Spleen (tissue), 11 donors: ENCODE measurements at regions not wholly inside any gene's neighbourhood (a gene's known extent, or its start where the extent isn't known, plus 50 kb on each side); places are given as distances from the start of the nearest gene placed in this dataset.

Experiments
- DNase-seq: peaks from one replicate; pipeline ENCODE4 v3.0.0-alpha.2; 2020
- H3K27ac ChIP-seq, 8 donors: fragments of 200-600 bp; sonication (generic) in 7 of 8; 1 replicate in 4 of 8; 2 replicates in 4 of 8; pipeline versions ENCODE4 v1.5.0 to v1.8.0; 2016 to 2021; ENCODE audit warnings: inconsistent platforms in 4 of 8, mild to moderate bottlenecking in 4 of 8, moderate library complexity in 1 of 8
- H3K27me3 ChIP-seq, 7 donors: fragments of 200-600 bp; sonication (generic) in 6 of 7; replicated peaks in 1 of 7; 1 replicate in 4 of 7; 2 replicates in 3 of 7; pipeline versions ENCODE4 v1.5.0 to v1.8.0; 2016 to 2021; ENCODE audit warnings: inconsistent platforms in 3 of 7, mild to moderate bottlenecking in 1 of 7
- H3K36me3 ChIP-seq, 6 donors: fragments of 200-600 bp; sonication (generic) in 5 of 6; 1 replicate in 4 of 6; 2 replicates in 2 of 6; pipeline versions ENCODE4 v1.5.0 to v1.8.0; 2016 to 2021; ENCODE audit warnings: inconsistent platforms in 2 of 6
- H3K4me1 ChIP-seq, 6 donors: fragments of 200-600 bp; sonication (generic) in 5 of 6; 1 replicate in 3 of 6; 2 replicates in 3 of 6; pipeline versions ENCODE4 v1.5.0 to v1.8.0; 2016 to 2021; ENCODE audit warnings: inconsistent platforms in 3 of 6
- H3K4me3 ChIP-seq, 8 donors: fragments of 200-600 bp; sonication (generic) in 7 of 8; 1 replicate in 4 of 8; 2 replicates in 4 of 8; pipeline versions ENCODE4 v1.5.0 to v1.8.0; 2016 to 2021; ENCODE audit warnings: inconsistent platforms in 4 of 8, mild to moderate bottlenecking in 4 of 8, moderate library complexity in 2 of 8
- H3K9me3 ChIP-seq, 8 donors: fragments of 200-600 bp; sonication (generic) in 7 of 8; 1 replicate in 4 of 8; 2 replicates in 4 of 8; pipeline versions ENCODE4 v1.5.0 to v1.8.0; 2016 to 2021; ENCODE audit warnings: inconsistent platforms in 4 of 8
- POLR2A ChIP-seq, 3 donors: fragments of 450-650 bp; IDR thresholded peaks; one replicate each; pipeline ENCODE4 v1.5.1; 2017; ENCODE audit warnings: antibody characterized with exemption in 3 of 3, mild to moderate bottlenecking in 1 of 3
- POLR2AphosphoS5 ChIP-seq, 3 donors: sonication (generic); formaldehyde crosslinking; IDR thresholded peaks; one replicate each; pipeline ENCODE4 v1.5.1; 2017; ENCODE audit warnings: antibody characterized with exemption in 3 of 3
- WGBS, 5 donors: extraction: QIAGEN DNeasy Blood & Tissue Kit in 3 of 5; methylation state at CpG; one replicate each; pipeline versions ENCODE4 v1.1.5 to v1.1.7; 2013 to 2018; 5-methylcytosine and 5-hydroxymethylcytosine counted together
- intact Hi-C: fragments of 100-400 bp; cut with DNase I; formaldehyde crosslinking; loops from one replicate; pipeline ENCODE4 v1.15.0; 2023; ENCODE audit warnings: low total_unique reads
- TF ChIP-seq, protein P1 (sequence below), 11 experiments: fragments of 200-600 bp in 7 of 11; fragments of 450-650 bp in 4 of 11; sonication (generic) in 4 of 11; IDR thresholded peaks in 8 of 11; conservative IDR thresholded peaks in 3 of 11; 1 replicate in 7 of 11; 2 replicates in 4 of 11; pipeline versions ENCODE4 v1.4.0 to v1.8.0; 2016 to 2021; ENCODE audit warnings: antibody characterized with exemption in 11 of 11, inconsistent platforms in 4 of 11, mild to moderate bottlenecking in 1 of 11
- donor health status: healthy with polysubstance abuse.
- donor health status: DM: no; HTN: no; CAD: no; lungs with moderate emphysema.
- donor health status: DM: no; HTN: no; CAD: no.
- donor health status: Bipolar disorder and iron deficiency.
- donor health status: healthy.
- donor health status: DM: no; HTN: no; CAD: no.
- donor health status: DM: yes; HTN: yes; CAD: no.

DNA sequence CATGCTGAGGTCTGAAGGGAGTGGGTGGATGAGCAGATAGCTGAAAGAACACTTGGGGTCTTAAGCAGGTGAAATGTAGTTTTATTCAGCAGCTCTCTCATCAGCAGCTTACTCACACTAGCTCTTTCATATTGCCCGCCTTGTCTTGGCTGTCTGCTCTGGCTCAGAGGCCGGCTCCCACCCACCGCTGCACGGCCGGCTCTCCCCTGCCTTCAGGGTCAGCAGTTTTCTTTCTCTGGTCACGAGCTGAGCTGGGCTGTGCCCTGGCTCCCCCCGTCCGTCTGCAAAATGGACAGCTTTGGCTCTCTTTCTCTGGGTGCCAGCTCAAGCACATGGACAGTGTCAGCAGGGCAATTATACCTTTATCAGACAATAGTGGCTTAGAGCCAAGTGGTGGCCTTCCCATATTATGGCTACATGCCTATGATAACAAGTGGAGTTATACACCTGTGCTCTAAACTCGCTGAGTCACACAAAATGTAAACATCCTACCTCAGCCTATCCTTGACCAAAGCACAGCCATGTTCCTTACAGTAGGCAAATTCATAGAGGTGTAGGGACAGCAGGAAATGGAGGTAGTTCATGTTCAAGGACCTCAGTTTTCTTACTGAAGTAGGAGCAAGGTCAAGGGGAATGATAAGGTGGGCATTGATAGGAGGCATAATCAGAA, 224.8 kb downstream of the SOCS6 start:
- TF ChIP-seq POLR2AphosphoS5 (IDR thresholded peaks at IDR 0.05): no peak
- TF ChIP-seq, protein P1, sequence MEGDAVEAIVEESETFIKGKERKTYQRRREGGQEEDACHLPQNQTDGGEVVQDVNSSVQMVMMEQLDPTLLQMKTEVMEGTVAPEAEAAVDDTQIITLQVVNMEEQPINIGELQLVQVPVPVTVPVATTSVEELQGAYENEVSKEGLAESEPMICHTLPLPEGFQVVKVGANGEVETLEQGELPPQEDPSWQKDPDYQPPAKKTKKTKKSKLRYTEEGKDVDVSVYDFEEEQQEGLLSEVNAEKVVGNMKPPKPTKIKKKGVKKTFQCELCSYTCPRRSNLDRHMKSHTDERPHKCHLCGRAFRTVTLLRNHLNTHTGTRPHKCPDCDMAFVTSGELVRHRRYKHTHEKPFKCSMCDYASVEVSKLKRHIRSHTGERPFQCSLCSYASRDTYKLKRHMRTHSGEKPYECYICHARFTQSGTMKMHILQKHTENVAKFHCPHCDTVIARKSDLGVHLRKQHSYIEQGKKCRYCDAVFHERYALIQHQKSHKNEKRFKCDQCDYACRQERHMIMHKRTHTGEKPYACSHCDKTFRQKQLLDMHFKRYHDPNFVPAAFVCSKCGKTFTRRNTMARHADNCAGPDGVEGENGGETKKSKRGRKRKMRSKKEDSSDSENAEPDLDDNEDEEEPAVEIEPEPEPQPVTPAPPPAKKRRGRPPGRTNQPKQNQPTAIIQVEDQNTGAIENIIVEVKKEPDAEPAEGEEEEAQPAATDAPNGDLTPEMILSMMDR (IDR thresholded peaks at IDR 0.05 in 8 of 11, conservative IDR thresholded peaks at IDR 0.05 in 3 of 11): no peak
- TF ChIP-seq POLR2A (IDR thresholded peaks at IDR 0.05): no peak
- H3K27ac ChIP-seq: no peak overlapping the region
- no peaks in the 10 kb centered on the region for H3K9me3 ChIP-seq
- DNase-seq: no peak
- H3K27me3 ChIP-seq: peaks cover 0 to 4% (median 0%) of the 10 kb centered on the region in 7 donors
- H3K36me3 ChIP-seq: no peaks in the 10 kb centered on the region
- intact Hi-C loops: no loop called here
- no peak overlapping the region for H3K4me3 ChIP-seq
- H3K4me1 ChIP-seq: no peaks in the 10 kb centered on the region
- 80 to 88% (median 81%) methylated on average over 9 of the region's 9 CpGs for WGBS, 5 donors

DNA sequence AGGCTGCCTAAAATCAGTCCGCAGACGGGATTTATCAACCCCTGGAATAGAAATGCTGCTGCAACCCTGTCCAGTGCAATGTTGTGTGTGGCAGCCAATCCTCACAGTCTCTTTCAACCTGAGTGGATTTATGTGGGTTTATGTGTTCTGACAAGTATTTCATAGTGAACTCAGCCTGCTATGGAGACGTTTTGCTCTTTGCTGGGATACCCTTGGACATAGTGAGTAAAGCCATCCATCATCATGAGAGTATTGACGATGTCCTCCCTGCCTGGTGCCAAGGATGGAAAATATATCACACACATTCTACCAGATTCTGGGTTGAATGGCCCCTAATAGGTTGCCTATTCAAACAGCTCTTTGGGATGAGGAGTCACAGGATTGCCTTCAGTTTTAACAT, 219.1 kb downstream of the SOCS6 start:
- Histone ChIP-seq H3K27me3 (peaks cover 0 to 7% (median 0%) of the 10 kb centered on the region in 7 donors), H3K9me3 (no peaks in the 10 kb centered on the region), H3K27ac (no peak overlapping the region), H3K4me3 (no peak overlapping the region), H3K36me3 (no peaks in the 10 kb centered on the region), H3K4me1 (no peaks in the 10 kb centered on the region)
- no peak for DNase-seq
- intact Hi-C loops: no loop called here
- 76 to 83% (median 79%) methylated on average over 4 of the region's 4 CpGs for WGBS, 5 donors
- TF ChIP-seq POLR2AphosphoS5 (IDR thresholded peaks at IDR 0.05) (no peak), POLR2A (IDR thresholded peaks at IDR 0.05) (no peak)
- TF ChIP-seq, protein P1 (IDR thresholded peaks at IDR 0.05 in 8 of 11, conservative IDR thresholded peaks at IDR 0.05 in 3 of 11): no peak

DNA sequence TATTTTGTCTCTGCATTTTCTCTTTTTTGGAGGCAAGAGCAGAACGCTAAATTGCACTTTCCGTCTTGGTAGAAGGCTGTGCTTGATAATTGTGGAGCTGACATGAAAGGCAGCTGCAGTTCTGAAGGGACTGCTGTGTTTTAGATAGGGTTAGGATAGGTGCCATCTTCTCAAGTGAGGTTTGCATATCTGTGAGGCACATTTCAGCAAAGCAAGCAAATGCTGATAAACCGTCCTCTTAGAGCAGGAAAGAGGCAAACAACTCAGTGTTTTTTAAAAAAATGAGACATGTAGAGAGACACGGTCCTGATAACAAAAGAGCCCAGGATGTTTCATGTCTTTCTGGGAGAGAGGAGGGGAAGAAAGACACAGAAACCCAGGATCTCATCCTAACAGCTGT, 217.7 kb downstream of the SOCS6 start:
- Histone ChIP-seq H3K4me1 (no peaks in the 10 kb centered on the region), H3K27me3 (peaks cover 0 to 7% (median 0%) of the 10 kb centered on the region in 7 donors), H3K9me3 (no peaks in the 10 kb centered on the region), H3K4me3 (no peak overlapping the region), H3K36me3 (no peaks in the 10 kb centered on the region), H3K27ac (no peak overlapping the region)
- intact Hi-C loops: no loop called here
- 71 to 84% (median 77%) methylated on average over 4 of the region's 4 CpGs for WGBS, 5 donors
- TF ChIP-seq POLR2A (IDR thresholded peaks at IDR 0.05): no peak
- TF ChIP-seq, protein P1 (IDR thresholded peaks at IDR 0.05 in 8 of 11, conservative IDR thresholded peaks at IDR 0.05 in 3 of 11): no peak
- no peak for DNase-seq

DNA sequence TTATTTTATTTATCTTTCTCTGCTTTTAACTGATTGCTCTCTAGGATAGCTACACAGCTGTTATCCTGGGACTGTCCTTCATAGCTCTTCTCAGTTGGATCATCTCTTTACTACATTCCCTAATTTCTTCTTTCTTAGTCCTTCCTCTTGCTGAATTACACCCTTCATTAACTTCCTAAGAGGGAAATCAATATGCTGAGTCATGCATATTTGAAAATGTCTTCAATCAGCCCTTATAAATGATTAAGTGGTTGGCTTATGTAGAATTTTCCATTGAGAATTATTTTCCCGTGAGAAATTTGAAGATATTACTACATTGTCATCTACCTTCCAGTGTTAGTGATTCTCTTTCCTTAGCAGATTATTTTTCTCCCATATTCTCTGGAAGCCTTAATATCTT, 214.2 kb downstream of the SOCS6 start:
- H3K4me1 ChIP-seq: no peaks in the 10 kb centered on the region
- no peak for DNase-seq
- H3K9me3 ChIP-seq: no peaks in the 10 kb centered on the region
- H3K36me3 ChIP-seq: no peaks in the 10 kb centered on the region
- TF ChIP-seq POLR2AphosphoS5 (IDR thresholded peaks at IDR 0.05) (no peak), POLR2A (IDR thresholded peaks at IDR 0.05) (no peak)
- TF ChIP-seq, protein P1 (IDR thresholded peaks at IDR 0.05 in 8 of 11, conservative IDR thresholded peaks at IDR 0.05 in 3 of 11): no peak
- H3K4me3 ChIP-seq: no peak overlapping the region
- intact Hi-C loops: no loop called here
- no peak overlapping the region for H3K27ac ChIP-seq
- 82 to 93% (median 87%) methylated on average over 1 of the region's 1 CpG for WGBS, 5 donors
- peaks cover 0 to 7% (median 0%) of the 10 kb centered on the region in 7 donors for H3K27me3 ChIP-seq
